IMR-90 (cell line): ENCODE measurements at regions not wholly inside any gene's neighbourhood (a gene's known extent, or its start where the extent isn't known, plus 50 kb on each side); places are given as distances from the start of the nearest gene placed in this dataset.

Experiments
- ATAC-seq: fragments of 200-7000 bp; cut with Tn5 transposase; 2 replicates; pipeline ENCODE4 v1.9.1; 2020; ENCODE audit warnings: low read depth, mild to moderate bottlenecking, moderate library complexity
- BruUV-seq: library from RNA; stranded (reverse); fragments of 400-500 nt; replicated peaks from 2 replicates; lab custom pipeline; 2021; lab: Mats Ljungman, UMichigan
- CTCF ChIA-PET: fragments of 300-600 bp; formaldehyde crosslinking; extraction: SDS; loops from one replicate; lab custom pipeline; 2021; ENCODE audit warnings: antibody characterized with exemption; lab: Yijun Ruan, JAX
- POLR2A ChIA-PET: fragments of 300-600 bp; sonication (Branson Sonifier 250); formaldehyde crosslinking; loops from one replicate; lab custom pipeline; 2022; ENCODE audit warnings: antibody characterized with exemption; ENCODE audit not compliant: unreplicated experiment; lab: Charles Lee
- DNase-seq: peaks from one replicate; pipeline ENCODE4 v3.0.0; 2013
- H2AFZ ChIP-seq: replicated peaks from 2 replicates; pipeline ENCODE3; 2013; ENCODE audit warnings: low read length, mild to moderate bottlenecking; ENCODE audit not compliant: poor library complexity
- H2AK5ac ChIP-seq: 2 replicates; pipeline ENCODE4 v1.6.1; 2013; ENCODE audit warnings: low read depth, low read length, inconsistent platforms
- H2AK9ac ChIP-seq: replicated peaks from 2 replicates; pipeline ENCODE3; 2013; ENCODE audit warnings: mild to moderate bottlenecking, low read depth, low read length, moderate library complexity; ENCODE audit not compliant: poor library complexity
- H2BK120ac ChIP-seq: 2 replicates; pipeline ENCODE4 v1.6.1; 2013; ENCODE audit warnings: low read depth, low read length, inconsistent platforms
- H2BK15ac ChIP-seq: 3 replicates; pipeline ENCODE4 v1.6.1; 2013; ENCODE audit warnings: low read depth, low read length, inconsistent platforms
- H2BK20ac ChIP-seq: 2 replicates; pipeline ENCODE4 v1.6.1; 2013; ENCODE audit warnings: low read depth, mild to moderate bottlenecking, inconsistent platforms, low read length, moderate library complexity
- H2BK5ac ChIP-seq: 2 replicates; pipeline ENCODE4 v1.6.1; 2013; ENCODE audit warnings: mild to moderate bottlenecking, low read depth, low read length, inconsistent platforms; ENCODE audit not compliant: poor library complexity, severe bottlenecking
- H3K14ac ChIP-seq: replicated peaks from 2 replicates; pipeline ENCODE4 v1.6.1; 2013; ENCODE audit warnings: low read depth, low read length, inconsistent platforms
- H3K18ac ChIP-seq: 2 replicates; pipeline ENCODE4 v1.6.1; 2013; ENCODE audit warnings: low read depth, low read length, control low read depth
- H3K23ac ChIP-seq: 2 replicates; pipeline ENCODE4 v1.6.1; 2013; ENCODE audit warnings: low read depth, low read length, inconsistent platforms
- H3K27ac ChIP-seq: 2 replicates; pipeline ENCODE4 v1.5.1; 2013; ENCODE audit warnings: mild to moderate bottlenecking, control low read depth, low read length; ENCODE audit not compliant: insufficient read depth
- H3K27me3 ChIP-seq: 2 replicates; pipeline ENCODE4 v1.6.1; 2013; ENCODE audit warnings: low read length; ENCODE audit not compliant: control insufficient read depth, insufficient read depth
- H3K36me3 ChIP-seq: 2 replicates; pipeline ENCODE4 v1.6.1; 2013; ENCODE audit warnings: low read length, mixed read lengths; ENCODE audit not compliant: control insufficient read depth, insufficient read depth
- H3K4ac ChIP-seq: 2 replicates; pipeline ENCODE4 v1.6.1; 2013; ENCODE audit warnings: low read depth, low read length, inconsistent platforms
- H3K4me1 ChIP-seq: 2 replicates; pipeline ENCODE4 v1.6.1; 2013; ENCODE audit warnings: low read length, mixed read lengths; ENCODE audit not compliant: control insufficient read depth, insufficient read depth
- H3K4me2 ChIP-seq: 2 replicates; pipeline ENCODE4 v1.6.1; 2013; ENCODE audit warnings: low read depth, mild to moderate bottlenecking, control low read depth, low read length, moderate library complexity
- H3K4me3 ChIP-seq: 2 replicates; pipeline ENCODE4 v1.5.1; 2013; ENCODE audit warnings: low read depth, mild to moderate bottlenecking, control low read depth, low read length, moderate library complexity; ENCODE audit not compliant: insufficient read depth
- H3K56ac ChIP-seq: 2 replicates; pipeline ENCODE4 v1.6.1; 2013; ENCODE audit warnings: low read length, inconsistent platforms; ENCODE audit not compliant: insufficient read depth; ENCODE audit errors: extremely low read depth
- H3K79me1 ChIP-seq, 2 experiments: 2 replicates each; pipeline ENCODE4 v1.6.1; 2013; ENCODE audit warnings: low read length in 2 of 2, inconsistent platforms in 1 of 2, low read depth in 1 of 2
- H3K9ac ChIP-seq: 2 replicates; pipeline ENCODE4 v1.6.1; 2013; ENCODE audit warnings: low read depth, low read length, control low read depth
- H3K9me1 ChIP-seq: 2 replicates; pipeline ENCODE4 v1.6.1; 2013; ENCODE audit warnings: low read length, inconsistent platforms; ENCODE audit not compliant: insufficient read depth
- H3K9me3 ChIP-seq: 2 replicates; pipeline ENCODE4 v1.6.1; 2013; ENCODE audit warnings: low read length; ENCODE audit not compliant: control insufficient read depth, insufficient read depth
- H4K20me1 ChIP-seq: 2 replicates; pipeline ENCODE4 v1.6.1; 2013; ENCODE audit warnings: low read length, inconsistent platforms; ENCODE audit not compliant: insufficient read depth
- H4K5ac ChIP-seq: 2 replicates; pipeline ENCODE4 v1.6.1; 2013; ENCODE audit warnings: mild to moderate bottlenecking, low read depth, low read length, control low read depth
- H4K8ac ChIP-seq, 2 experiments: 2 replicates each; pipeline ENCODE4 v1.6.1; 2013; ENCODE audit warnings: low read depth in 2 of 2, low read length in 2 of 2, control low read depth in 1 of 2, inconsistent platforms in 1 of 2
- H4K91ac ChIP-seq: 2 replicates; pipeline ENCODE4 v1.6.1; 2013; ENCODE audit warnings: low read depth, low read length, inconsistent platforms; ENCODE audit not compliant: insufficient read depth
- CHD1 ChIP-seq: IDR thresholded peaks from 2 replicates; pipeline ENCODE4 v1.6.1; 2012; ENCODE audit warnings: low read depth, low read length, improper control_type of control experiment
- CTCF ChIP-seq: conservative IDR thresholded peaks from 2 replicates; pipeline ENCODE4 v1.5.1; 2012; ENCODE audit warnings: mild to moderate bottlenecking, low read depth, low read length, improper control_type of control experiment
- FOS ChIP-seq: fragments of 150-350 bp; IDR thresholded peaks from 2 replicates; pipeline ENCODE4 v1.6.1; 2016; ENCODE audit warnings: low read depth, low read length
- MAFK ChIP-seq: IDR thresholded peaks from 2 replicates; pipeline ENCODE4 v1.6.1; 2012; ENCODE audit warnings: low read depth, low read length, improper control_type of control experiment
- MAZ ChIP-seq: IDR thresholded peaks from 2 replicates; pipeline ENCODE4 v1.6.1; 2012; ENCODE audit warnings: low read depth, mild to moderate bottlenecking, low read length, improper control_type of control experiment, moderate library complexity, borderline replicate concordance
- NFE2L2 ChIP-seq: fragments of 150-350 bp; IDR thresholded peaks from 2 replicates; pipeline ENCODE4 v1.6.1; 2016; ENCODE audit warnings: low read depth, mild to moderate bottlenecking, low read length
- RCOR1 ChIP-seq: IDR thresholded peaks from 2 replicates; pipeline ENCODE4 v1.6.1; 2012; ENCODE audit warnings: mild to moderate bottlenecking, low read length, improper control_type of control experiment; ENCODE audit not compliant: insufficient replicate concordance
- USF2 ChIP-seq: fragments of 150-350 bp; IDR thresholded peaks from 2 replicates; pipeline ENCODE4 v1.6.1; 2017; ENCODE audit warnings: mild to moderate bottlenecking, antibody characterized with exemption, low read length, low read depth
- WGBS, 2 experiments: methylation state at CpG; one replicate each; pipeline versions ENCODE4 v1.1.5 to v1.1.7; 2013; ENCODE audit warnings: missing lambda C conversion rate in 2 of 2; ENCODE audit not compliant: insufficient read length in 1 of 2; ENCODE audit errors: extremely low coverage in 2 of 2; 5-methylcytosine and 5-hydroxymethylcytosine counted together
- dilution Hi-C: fragments of 300-500 bp; cut with HindIII; formaldehyde crosslinking; loops from one replicate; pipeline ENCODE4 v1.14.3; 2018; ENCODE audit warnings: low sequenced_read_pairs; ENCODE audit not compliant: unreplicated experiment
- in situ Hi-C: fragments of 300-500 bp; cut with MboI; formaldehyde crosslinking; loops from 3 replicates; pipeline ENCODE4 v1.14.3; 2019; ENCODE audit warnings: low sequenced_read_pairs, inconsistent platforms, mixed read lengths
- intact Hi-C: fragments of 100-400 bp; cut with micrococcal nuclease; formaldehyde crosslinking; loops from 2 replicates; pipeline ENCODE4 v1.10.0; 2022
- TF ChIP-seq, protein P1 (sequence below): fragments of 150-350 bp; IDR thresholded peaks from 2 replicates; pipeline ENCODE4 v1.6.1; 2016; ENCODE audit warnings: low read depth, mild to moderate bottlenecking, low read length, moderate library complexity, borderline replicate concordance

GRCh38 chr2:172275239-172275638 lies 152.1 kb upstream of the ITGA6 start:
- Histone ChIP-seq H2AFZ (no peak overlapping the region), H2BK15ac (no peak overlapping the region), H3K4ac (no peak overlapping the region), H3K9me3 (peaks cover 4% of the 10 kb centered on the region; the same call in 1 of the 2 replicates), H2BK5ac (no peak overlapping the region), H2AK5ac (no peak overlapping the region), H3K14ac (no peak overlapping the region), H2BK20ac (no peak overlapping the region), H3K27me3 (no peaks in the 10 kb centered on the region), H4K20me1 (no peaks in the 10 kb centered on the region), H3K4me2 (no peak overlapping the region), H3K36me3 (no peaks in the 10 kb centered on the region), H3K4me1 (peaks cover 3% of the 10 kb centered on the region; the same call in 1 of the 2 replicates), H3K27ac (no peak overlapping the region), H3K9me1 (no peaks in the 10 kb centered on the region), H3K4me3 (no peak overlapping the region), H2AK9ac (no peak overlapping the region), H4K91ac (no peak overlapping the region), H3K56ac (no peak overlapping the region), H3K79me1 (no peaks in the 10 kb centered on the region), H4K5ac (no peak overlapping the region), H3K9ac (no peak overlapping the region), H2BK120ac (no peak overlapping the region), H3K23ac (no peak overlapping the region), H3K18ac (no peak overlapping the region), H4K8ac (no peak overlapping the region)
- DNase-seq (no peak), ATAC-seq (peak; percentile 17; the same call in 1 of the 2 replicates)
- intact Hi-C loops = no loop called here
- in situ Hi-C loops = no loop called here
- CTCF ChIA-PET = no interaction called here
- TF ChIP-seq MAZ = no peak
- TF ChIP-seq CHD1 = no peak
- no peak for TF ChIP-seq USF2
- TF ChIP-seq RCOR1 = no peak
- TF ChIP-seq, protein P1, sequence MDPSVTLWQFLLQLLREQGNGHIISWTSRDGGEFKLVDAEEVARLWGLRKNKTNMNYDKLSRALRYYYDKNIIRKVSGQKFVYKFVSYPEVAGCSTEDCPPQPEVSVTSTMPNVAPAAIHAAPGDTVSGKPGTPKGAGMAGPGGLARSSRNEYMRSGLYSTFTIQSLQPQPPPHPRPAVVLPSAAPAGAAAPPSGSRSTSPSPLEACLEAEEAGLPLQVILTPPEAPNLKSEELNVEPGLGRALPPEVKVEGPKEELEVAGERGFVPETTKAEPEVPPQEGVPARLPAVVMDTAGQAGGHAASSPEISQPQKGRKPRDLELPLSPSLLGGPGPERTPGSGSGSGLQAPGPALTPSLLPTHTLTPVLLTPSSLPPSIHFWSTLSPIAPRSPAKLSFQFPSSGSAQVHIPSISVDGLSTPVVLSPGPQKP = no peak
- TF ChIP-seq MAFK = no peak
- no peak for TF ChIP-seq CTCF
- no peak for TF ChIP-seq FOS
- no peak for TF ChIP-seq NFE2L2
- dilution Hi-C loops = no loop called here
- no TSS peak for BruUV-seq
- 100% methylated on average over 2 of the region's 5 CpGs; no CpG with 5 or more reads in 1 of the 2 experiments for WGBS, 2 experiments
- POLR2A ChIA-PET = no interaction called here
